WERI-Rb-1 (cell line): ENCODE measurements at regions not wholly inside any gene's neighbourhood (a gene's known extent, or its start where the extent isn't known, plus 50 kb on each side); places are given as distances from the start of the nearest gene placed in this dataset.

Experiments
- DNase-seq: peaks from one replicate; pipeline ENCODE4 v3.0.0-alpha.2; 2020
- H3K27ac ChIP-seq: fragments of 250-450 bp; sonication (Bioruptor Pico); 2 replicates; pipeline ENCODE4 v1.5.1; 2020; ENCODE audit warnings: mild to moderate bottlenecking, moderate library complexity
- H3K27me3 ChIP-seq: fragments of 250-450 bp; sonication (Bioruptor Pico); 2 replicates; pipeline ENCODE4 v1.5.1; 2021; ENCODE audit warnings: mild to moderate bottlenecking, low read depth, moderate library complexity; ENCODE audit not compliant: insufficient read depth, severe bottlenecking
- H3K36me3 ChIP-seq: fragments of 250-450 bp; sonication (Bioruptor Pico); 2 replicates; pipeline ENCODE4 v1.5.1; 2020; ENCODE audit warnings: mild to moderate bottlenecking, moderate library complexity
- H3K4me3 ChIP-seq: 2 replicates; pipeline ENCODE4 v1.5.1; 2011; ENCODE audit warnings: low read depth, mild to moderate bottlenecking, control low read depth, low read length
- H3K9me3 ChIP-seq: fragments of 250-450 bp; sonication (Bioruptor Pico); 2 replicates; pipeline ENCODE4 v1.5.1; 2021; ENCODE audit warnings: mild to moderate bottlenecking, moderate library complexity; ENCODE audit not compliant: severe bottlenecking
- CTCF ChIP-seq: IDR thresholded peaks from 2 replicates; pipeline ENCODE4 v1.5.1; 2011; ENCODE audit warnings: low read depth, mild to moderate bottlenecking, control low read depth, inconsistent platforms, low read length

- Histone ChIP-seq H3K4me3 (no peak overlapping the region), H3K36me3 (no peaks in the 10 kb centered on the region), H3K27ac (no peak overlapping the region), H3K27me3 (no peaks in the 10 kb centered on the region), H3K9me3 (no peaks in the 10 kb centered on the region)
- DNase-seq: no peak
- TF ChIP-seq CTCF: no peak
Measured at GRCh38 chr12:58087423-58088127, 146.2 kb downstream of the ATP23 start.

GRCh38 chr12:58089588-58089987, 148.2 kb downstream of the ATP23 start:
- Histone ChIP-seq H3K9me3 (no peaks in the 10 kb centered on the region), H3K27ac (no peak overlapping the region), H3K4me3 (no peak overlapping the region), H3K27me3 (no peaks in the 10 kb centered on the region), H3K36me3 (no peaks in the 10 kb centered on the region)
- TF ChIP-seq CTCF: no peak
- DNase-seq: no peak

- no peak overlapping the region for H3K4me3 ChIP-seq
- H3K9me3 ChIP-seq: no peaks in the 10 kb centered on the region
- TF ChIP-seq CTCF: no peak
- H3K27ac ChIP-seq: no peak overlapping the region
- no peaks in the 10 kb centered on the region for H3K36me3 ChIP-seq
- no peak for DNase-seq
- H3K27me3 ChIP-seq: no peaks in the 10 kb centered on the region
Measured at GRCh38 chr12:58090685-58091084, 149.3 kb downstream of the ATP23 start.

GRCh38 chr12:58095002-58095401, 153.6 kb downstream of the ATP23 start:
- Histone ChIP-seq H3K36me3 (no peaks in the 10 kb centered on the region), H3K27me3 (no peaks in the 10 kb centered on the region), H3K9me3 (no peaks in the 10 kb centered on the region), H3K4me3 (no peak overlapping the region), H3K27ac (no peak overlapping the region)
- TF ChIP-seq CTCF: no peak
- DNase-seq: no peak

- Histone ChIP-seq H3K4me3 (no peak overlapping the region), H3K27me3 (no peaks in the 10 kb centered on the region), H3K9me3 (peaks cover 3% of the 10 kb centered on the region), H3K27ac (no peak overlapping the region), H3K36me3 (no peaks in the 10 kb centered on the region)
- no peak for DNase-seq
- TF ChIP-seq CTCF: no peak
Measured at GRCh38 chr12:58097741-58098140, 156.4 kb downstream of the ATP23 start.

- Histone ChIP-seq H3K4me3 (no peak overlapping the region), H3K36me3 (no peaks in the 10 kb centered on the region), H3K9me3 (peaks cover 3% of the 10 kb centered on the region), H3K27ac (no peak overlapping the region), H3K27me3 (no peaks in the 10 kb centered on the region)
- DNase-seq: no peak
- no peak for TF ChIP-seq CTCF
Measured at GRCh38 chr12:58099476-58099875, 158.1 kb downstream of the ATP23 start.
